Panc1 (cell line): ENCODE measurements at regions not wholly inside any gene's neighbourhood (a gene's known extent, or its start where the extent isn't known, plus 50 kb on each side); places are given as distances from the start of the nearest gene placed in this dataset.

Experiments
- CTCF ChIP-seq: fragments of 450-650 bp; IDR thresholded peaks from 2 replicates; pipeline ENCODE4 v1.5.1; 2017; ENCODE audit warnings: mild to moderate bottlenecking
- REST ChIP-seq, 2 experiments: IDR thresholded peaks; 2 replicates each; pipeline ENCODE4 v1.6.1; 2011 to 2012; ENCODE audit warnings: low read depth in 2 of 2, control low read depth in 1 of 2, low read length in 1 of 2, mild to moderate bottlenecking in 1 of 2, moderate library complexity in 1 of 2; ENCODE audit not compliant: insufficient read depth in 1 of 2

- no peak for TF ChIP-seq CTCF
- no peak for TF ChIP-seq REST (IDR thresholded peaks at IDR 0.05; ENCODE audit: insufficient read depth in 1 of 2, low read depth in 2 of 2, low read length in 1 of 2)
Observed at GRCh38 chr18:39515299-39515698, 1949.7 kb upstream of the CELF4 start.
